CD1c-positive myeloid dendritic cell (primary cell): ENCODE measurements at regions not wholly inside any gene's neighbourhood (a gene's known extent, or its start where the extent isn't known, plus 50 kb on each side); places are given as distances from the start of the nearest gene placed in this dataset.
"Not testable (repeated sequence)": the region's sequence is repeated elsewhere in the genome, so short reads cannot be mapped to it uniquely, and the experiment has no call there.

Experiments
- DNase-seq: peaks from one replicate; pipeline ENCODE4 v3.0.0-alpha.2; 2016; ENCODE audit errors: extremely low spot score

- DNase-seq, result no peak
Observed at GRCh38 chr7:50251765-50252164, 52.8 kb upstream of the IKZF1 start.

- DNase-seq, result no peak
Observed at GRCh38 chr7:50246551-50246950, 58.0 kb upstream of the IKZF1 start.

- not testable (repeated sequence) for DNase-seq
Observed at GRCh38 chr7:50242111-50242510, 62.4 kb upstream of the IKZF1 start.

GRCh38 chr7:50240699-50241098 is 63.8 kb upstream of the IKZF1 start:
- not testable (repeated sequence) for DNase-seq

- peak; percentile 64 for DNase-seq
Observed at GRCh38 chr7:50229964-50230363, 74.6 kb upstream of the IKZF1 start.

GRCh38 chr7:50228148-50228547 is 76.4 kb upstream of the IKZF1 start:
- no peak for DNase-seq

GRCh38 chr7:50227726-50228125 is 76.8 kb upstream of the IKZF1 start:
- peak; percentile 88 for DNase-seq

GRCh38 chr7:50226669-50227068 is 77.8 kb upstream of the IKZF1 start:
- no peak for DNase-seq

- DNase-seq, result peak; percentile 43
Observed at GRCh38 chr7:50226145-50226544, 78.4 kb upstream of the IKZF1 start.

GRCh38 chr7:50221433-50221832 is 83.1 kb upstream of the IKZF1 start:
- no peak for DNase-seq

- peak; percentile 83 for DNase-seq
Observed at GRCh38 chr7:50221028-50221427, 83.5 kb upstream of the IKZF1 start.

GRCh38 chr7:50220273-50220672 is 84.2 kb upstream of the IKZF1 start:
- peak; percentile 69 for DNase-seq

GRCh38 chr7:50217821-50218281 is 86.7 kb upstream of the IKZF1 start:
- DNase-seq, result peak; percentile 41

- no peak for DNase-seq
Observed at GRCh38 chr7:50217401-50217800, 87.1 kb upstream of the IKZF1 start.

GRCh38 chr7:50216626-50217025 is 87.9 kb upstream of the IKZF1 start:
- DNase-seq, result no peak

- no peak for DNase-seq
Observed at GRCh38 chr7:50214771-50215170, 89.7 kb upstream of the IKZF1 start.

- DNase-seq, result peak; percentile 35
Observed at GRCh38 chr7:50214126-50214670, 90.3 kb upstream of the IKZF1 start.

GRCh38 chr7:50213622-50214017 is 90.9 kb upstream of the IKZF1 start:
- no peak for DNase-seq

GRCh38 chr7:50212666-50213621 is 91.6 kb upstream of the IKZF1 start:
- DNase-seq, result peak; percentile 51

GRCh38 chr7:50212016-50212325 is 92.5 kb upstream of the IKZF1 start:
- DNase-seq, result no peak

- no peak for DNase-seq
Observed at GRCh38 chr7:50211130-50212015, 93.1 kb upstream of the IKZF1 start.

GRCh38 chr7:50210706-50211115 is 93.8 kb upstream of the IKZF1 start:
- DNase-seq, result no peak
